ENCODE measurements at regions not wholly inside any gene's neighbourhood (a gene's known extent, or its start where the extent isn't known, plus 50 kb on each side); places are given as distances from the start of the nearest gene placed in this dataset. TPM values are rescaled to one million over a fixed set of nuclear protein-coding genes. Genes with fewer than 3 reads are reported as not detected.

Small RNAs in the stretch of these regions (small RNA-seq; reads per million reads assigned to genes)
- gene PPIAP44 (ENCODE audit: low replicate concordance), result not detected
